Hepatocyte (in vitro differentiated cells): ENCODE measurements at regions not wholly inside any gene's neighbourhood (a gene's known extent, or its start where the extent isn't known, plus 50 kb on each side); places are given as distances from the start of the nearest gene placed in this dataset.

Experiments
- EZH2phosphoT487 ChIP-seq: fragments of 200-600 bp; sonication (generic); IDR thresholded peaks from one replicate; pipeline ENCODE4 v1.6.1; 2018; ENCODE audit warnings: antibody characterized with exemption, mild to moderate bottlenecking, low read depth, moderate library complexity; ENCODE audit not compliant: unreplicated experiment, severe bottlenecking
- TF ChIP-seq, protein P1 (sequence below): fragments of 200-600 bp; sonication (generic); IDR thresholded peaks from 2 replicates; pipeline ENCODE4 v1.5.1; 2016; ENCODE audit warnings: antibody characterized with exemption, mild to moderate bottlenecking; ENCODE audit not compliant: poor library complexity

DNA sequence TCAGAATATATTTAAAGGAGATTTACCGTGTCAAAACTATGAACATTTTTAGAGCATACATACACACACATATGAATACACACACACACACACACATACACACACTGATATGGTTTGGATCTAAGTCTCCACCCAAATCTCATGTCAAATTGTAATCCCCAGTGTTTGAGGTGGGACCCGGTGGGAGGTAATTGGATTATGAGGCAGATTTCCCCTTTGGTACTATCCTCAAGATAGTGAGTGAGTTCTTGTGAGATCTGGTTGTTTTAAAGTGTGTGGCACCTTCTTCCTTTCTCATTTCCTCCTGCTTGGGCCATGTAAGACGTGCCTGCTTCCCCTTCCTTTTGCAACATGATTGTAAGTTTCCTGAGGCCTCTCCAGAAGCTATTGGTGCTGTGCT, 515.0 kb upstream of the ZMIZ1 start:
- TF ChIP-seq, protein P1, sequence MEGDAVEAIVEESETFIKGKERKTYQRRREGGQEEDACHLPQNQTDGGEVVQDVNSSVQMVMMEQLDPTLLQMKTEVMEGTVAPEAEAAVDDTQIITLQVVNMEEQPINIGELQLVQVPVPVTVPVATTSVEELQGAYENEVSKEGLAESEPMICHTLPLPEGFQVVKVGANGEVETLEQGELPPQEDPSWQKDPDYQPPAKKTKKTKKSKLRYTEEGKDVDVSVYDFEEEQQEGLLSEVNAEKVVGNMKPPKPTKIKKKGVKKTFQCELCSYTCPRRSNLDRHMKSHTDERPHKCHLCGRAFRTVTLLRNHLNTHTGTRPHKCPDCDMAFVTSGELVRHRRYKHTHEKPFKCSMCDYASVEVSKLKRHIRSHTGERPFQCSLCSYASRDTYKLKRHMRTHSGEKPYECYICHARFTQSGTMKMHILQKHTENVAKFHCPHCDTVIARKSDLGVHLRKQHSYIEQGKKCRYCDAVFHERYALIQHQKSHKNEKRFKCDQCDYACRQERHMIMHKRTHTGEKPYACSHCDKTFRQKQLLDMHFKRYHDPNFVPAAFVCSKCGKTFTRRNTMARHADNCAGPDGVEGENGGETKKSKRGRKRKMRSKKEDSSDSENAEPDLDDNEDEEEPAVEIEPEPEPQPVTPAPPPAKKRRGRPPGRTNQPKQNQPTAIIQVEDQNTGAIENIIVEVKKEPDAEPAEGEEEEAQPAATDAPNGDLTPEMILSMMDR: no peak
- no peak for TF ChIP-seq EZH2phosphoT487
